ENCODE measurements at regions not wholly inside any gene's neighbourhood (a gene's known extent, or its start where the extent isn't known, plus 50 kb on each side); places are given as distances from the start of the nearest gene placed in this dataset. TPM values are rescaled to one million over a fixed set of nuclear protein-coding genes. Genes with fewer than 3 reads are reported as not detected.

DNA sequence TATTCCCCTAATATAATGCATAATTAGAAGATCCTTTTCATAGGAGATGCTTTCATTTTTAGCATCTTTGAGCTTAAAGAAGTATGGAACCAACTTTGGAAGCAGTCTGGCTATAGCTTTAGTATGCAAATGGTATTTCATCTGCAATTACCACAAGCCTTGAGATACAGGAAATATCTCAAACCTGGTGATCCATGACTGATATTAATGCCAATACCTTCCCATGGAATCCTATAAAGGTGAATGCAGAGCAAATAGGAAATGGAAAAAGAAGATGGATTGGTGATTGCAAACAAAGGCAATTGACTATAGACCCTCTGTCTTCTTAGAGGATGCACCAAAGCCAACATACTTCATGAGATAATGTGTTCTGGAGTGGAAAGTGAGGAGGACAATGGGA is 326.4 kb downstream of the KBTBD8 start:
- no peak overlapping the region for H3K27ac Mint-ChIP-seq
- no peak overlapping the region for H3K4me3 Mint-ChIP-seq
- no peaks in the 10 kb centered on the region; the same call in 1 of the 2 replicates for H3K9me3 Mint-ChIP-seq
- ATAC-seq, result no peak
- DNase-seq (ENCODE audit: low spot score), result no peak
- H3K36me3 Mint-ChIP-seq, result no peaks in the 10 kb centered on the region
- ChIA-PET CTCF (interaction anchor here (1.6 kb wide), 1 partner anchor 211 kb away, joined by 4 read pairs; no protein-coding TSS in a partner anchor), POLR2A (no interaction called here)
- no peak for TF ChIP-seq ZNF263 (CRISPR knock-in tag; IDR thresholded peaks at IDR 0.05; ENCODE audit: low read depth)
- TF ChIP-seq PRDM15 (CRISPR knock-in tag; IDR thresholded peaks at IDR 0.05), result no peak
- no peak for TF ChIP-seq MYBL2 (CRISPR knock-in tag; IDR thresholded peaks at IDR 0.05)
- TF ChIP-seq, protein P1, sequence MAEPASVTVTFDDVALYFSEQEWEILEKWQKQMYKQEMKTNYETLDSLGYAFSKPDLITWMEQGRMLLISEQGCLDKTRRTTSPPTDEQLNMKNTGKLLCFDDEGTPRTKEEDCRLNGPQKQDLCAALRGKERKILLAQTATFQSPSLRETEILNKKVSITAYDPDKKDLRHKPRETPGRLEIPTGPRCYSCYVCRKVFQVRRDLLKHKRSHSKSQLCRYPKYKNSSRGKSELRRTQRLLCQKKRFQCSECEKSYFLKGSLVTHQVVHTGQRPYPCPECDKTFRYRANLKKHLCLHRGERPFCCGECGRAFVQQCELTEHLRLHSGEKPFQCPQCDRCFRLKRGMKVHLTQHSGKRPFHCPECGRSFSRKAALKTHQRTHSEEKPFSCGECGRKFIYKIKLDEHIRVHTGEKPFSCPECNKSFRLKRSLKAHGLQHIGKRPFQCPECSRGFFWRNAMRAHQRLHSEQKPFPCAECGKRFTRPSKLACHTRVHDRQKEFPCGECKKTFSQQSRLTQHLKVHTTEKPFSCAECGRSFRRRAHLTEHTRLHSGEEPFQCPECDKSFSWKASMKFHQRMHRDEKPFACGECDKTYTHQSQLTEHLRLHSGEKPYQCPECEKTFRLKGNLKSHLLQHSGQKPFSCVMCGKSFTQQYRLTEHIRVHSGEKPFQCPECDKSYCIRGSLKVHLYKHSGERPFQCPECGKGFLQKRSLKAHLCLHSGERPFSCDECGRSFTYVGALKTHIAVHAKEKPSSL (CRISPR knock-in tag; conservative IDR thresholded peaks at IDR 0.05), result no peak
- no peak for TF ChIP-seq ESRRA (CRISPR knock-in tag; IDR thresholded peaks at IDR 0.05; ENCODE audit: borderline replicate concordance)
- no peak for TF ChIP-seq PRRX2 (CRISPR knock-in tag; IDR thresholded peaks at IDR 0.05)
- no peak for TF ChIP-seq ETV6 (CRISPR knock-in tag; IDR thresholded peaks at IDR 0.05)
- no peak for TF ChIP-seq STAT6 (CRISPR knock-in tag; conservative IDR thresholded peaks at IDR 0.05; ENCODE audit: low read depth)
- TF ChIP-seq, protein P2, sequence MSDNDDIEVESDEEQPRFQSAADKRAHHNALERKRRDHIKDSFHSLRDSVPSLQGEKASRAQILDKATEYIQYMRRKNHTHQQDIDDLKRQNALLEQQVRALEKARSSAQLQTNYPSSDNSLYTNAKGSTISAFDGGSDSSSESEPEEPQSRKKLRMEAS (CRISPR knock-in tag; IDR thresholded peaks at IDR 0.05), result no peak
- TF ChIP-seq HMGXB4 (CRISPR knock-in tag; IDR thresholded peaks at IDR 0.05), result no peak
- TF ChIP-seq, protein P3, sequence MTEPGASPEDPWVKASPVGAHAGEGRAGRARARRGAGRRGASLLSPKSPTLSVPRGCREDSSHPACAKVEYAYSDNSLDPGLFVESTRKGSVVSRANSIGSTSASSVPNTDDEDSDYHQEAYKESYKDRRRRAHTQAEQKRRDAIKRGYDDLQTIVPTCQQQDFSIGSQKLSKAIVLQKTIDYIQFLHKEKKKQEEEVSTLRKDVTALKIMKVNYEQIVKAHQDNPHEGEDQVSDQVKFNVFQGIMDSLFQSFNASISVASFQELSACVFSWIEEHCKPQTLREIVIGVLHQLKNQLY (CRISPR knock-in tag; IDR thresholded peaks at IDR 0.05), result no peak
- no peak for TF ChIP-seq ZNF396 (CRISPR knock-in tag; IDR thresholded peaks at IDR 0.05; ENCODE audit: borderline replicate concordance)
- TF ChIP-seq ZNF671 (CRISPR knock-in tag; IDR thresholded peaks at IDR 0.05), result no peak
- no peaks in the 10 kb centered on the region for H3K27me3 Mint-ChIP-seq (ENCODE audit: low read depth)
- H3K4me1 Mint-ChIP-seq, result no peaks in the 10 kb centered on the region

Small RNA genes lying in the stretch of these regions (microRNA-seq; reads per million reads assigned to microRNA genes)
- gene MIR4272 (ENCODE audit: borderline number of aligned reads), result not detected

All from WTC11 (cell line).